Body of pancreas (tissue), 4 donors: ENCODE measurements at regions not wholly inside any gene's neighbourhood (a gene's known extent, or its start where the extent isn't known, plus 50 kb on each side); places are given as distances from the start of the nearest gene placed in this dataset.

ENCODE experiments used
- ATAC-seq: fragments of 150-250 bp; one replicate; pipeline ENCODE4 v1.9.1; 2016
- DNase-seq, 4 donors: peaks; one replicate each; pipeline ENCODE4 v3.0.0-alpha.2; 2019
- H3K27ac ChIP-seq, 4 donors: fragments of 200-600 bp; sonication (generic); 1 replicate in 3 of 4; 2 replicates in 1 of 4; pipeline versions ENCODE4 v1.5.1 to v1.6.1; 2016 to 2019; ENCODE audit warnings: mild to moderate bottlenecking in 1 of 4, mixed read lengths in 1 of 4, moderate library complexity in 1 of 4
- H3K27me3 ChIP-seq, 2 donors: fragments of 200-600 bp; sonication (generic); one replicate each; pipeline ENCODE4 v1.6.0; 2016; ENCODE audit warnings: mild to moderate bottlenecking in 1 of 2
- H3K36me3 ChIP-seq, 2 donors: fragments of 200-600 bp; sonication (generic); replicated peaks in 1 of 2; 2 replicates each; pipeline ENCODE4 v1.5.1; 2016; ENCODE audit warnings: low read depth in 2 of 2; ENCODE audit not compliant: insufficient read depth in 1 of 2
- H3K4me1 ChIP-seq: fragments of 200-600 bp; sonication (generic); one replicate; pipeline ENCODE4 v1.6.0; 2016
- H3K4me3 ChIP-seq, 2 donors: fragments of 200-600 bp; sonication (generic); 1 replicate in 1 of 2; 2 replicates in 1 of 2; pipeline ENCODE4 v1.5.1; 2016 to 2019
- H3K9me3 ChIP-seq, 3 donors: fragments of 200-600 bp; sonication (generic); 1 replicate in 2 of 3; 2 replicates in 1 of 3; pipeline ENCODE4 v1.5.1; 2016
- CTCF ChIP-seq, 7 experiments: fragments of 450-650 bp in 4 of 7; fragments of 200-600 bp in 3 of 7; sonication (generic) in 3 of 7; IDR thresholded peaks; one replicate each; pipeline ENCODE4 v1.5.1; 2016 to 2019; ENCODE audit warnings: antibody characterized with exemption in 7 of 7
- POLR2A ChIP-seq, 3 donors: fragments of 450-650 bp; IDR thresholded peaks; one replicate each; pipeline ENCODE4 v1.6.1; 2016; ENCODE audit warnings: antibody characterized with exemption in 3 of 3, mild to moderate bottlenecking in 2 of 3
- WGBS, 2 donors: methylation state at CpG; one replicate each; pipeline ENCODE4 v1.1.5; 2017; 5-methylcytosine and 5-hydroxymethylcytosine counted together
- intact Hi-C: fragments of 100-400 bp; cut with DNase I; formaldehyde crosslinking; loops from one replicate; pipeline ENCODE4 v1.15.1; 2023

- 51 to 56% methylated on average over 3 of the region's 3 CpGs for WGBS, 2 donors
- H3K9me3 ChIP-seq, result no peaks in the 10 kb centered on the region
- H3K4me3 ChIP-seq, result no peak overlapping the region
- DNase-seq (no peak), ATAC-seq (no peak)
- TF ChIP-seq POLR2A (IDR thresholded peaks at IDR 0.05) (no peak), CTCF (IDR thresholded peaks at IDR 0.05) (no peak)
- H3K27me3 ChIP-seq, result no peaks in the 10 kb centered on the region
- intact Hi-C loops, result no loop called here
- no peak overlapping the region for H3K27ac ChIP-seq
- no peaks in the 10 kb centered on the region for H3K36me3 ChIP-seq
- H3K4me1 ChIP-seq, result no peaks in the 10 kb centered on the region
These were observed 533.8 kb upstream of the PCDH9 start for GRCh38 chr13:67763984-67764383.

GRCh38 chr13:67763384-67763783, 533.2 kb upstream of the PCDH9 start:
- ATAC-seq, result no peak
- DNase-seq, result no peak

GRCh38 chr13:67758975-67759374, 528.8 kb upstream of the PCDH9 start:
- intact Hi-C loops, result no loop called here
- ATAC-seq, result no peak
- H3K9me3 ChIP-seq, result no peaks in the 10 kb centered on the region

More at GRCh38 chr13:67763384-67763783, 533.2 kb upstream of the PCDH9 start:
- Histone ChIP-seq H3K4me3 (no peak overlapping the region), H3K27ac (no peak overlapping the region), H3K4me1 (no peaks in the 10 kb centered on the region), H3K36me3 (no peaks in the 10 kb centered on the region), H3K9me3 (no peaks in the 10 kb centered on the region), H3K27me3 (no peaks in the 10 kb centered on the region)
- WGBS, 2 donors, result 49 to 52% methylated on average over 3 of the region's 3 CpGs
- TF ChIP-seq CTCF (IDR thresholded peaks at IDR 0.05), result no peak
- no peak for TF ChIP-seq POLR2A (IDR thresholded peaks at IDR 0.05)
- intact Hi-C loops, result no loop called here

GRCh38 chr13:67754012-67754411, 523.9 kb upstream of the PCDH9 start:
- DNase-seq (no peak), ATAC-seq (no peak)
- Histone ChIP-seq H3K27me3 (no peaks in the 10 kb centered on the region), H3K4me1 (no peaks in the 10 kb centered on the region), H3K27ac (no peak overlapping the region), H3K36me3 (no peaks in the 10 kb centered on the region), H3K4me3 (no peak overlapping the region), H3K9me3 (no peaks in the 10 kb centered on the region)
- intact Hi-C loops, result no loop called here
- TF ChIP-seq POLR2A (IDR thresholded peaks at IDR 0.05) (no peak), CTCF (IDR thresholded peaks at IDR 0.05) (no peak)

More at GRCh38 chr13:67758975-67759374, 528.8 kb upstream of the PCDH9 start:
- TF ChIP-seq CTCF (IDR thresholded peaks at IDR 0.05), result no peak
- TF ChIP-seq POLR2A (IDR thresholded peaks at IDR 0.05), result no peak
- no peak overlapping the region for H3K27ac ChIP-seq
- H3K36me3 ChIP-seq, result no peaks in the 10 kb centered on the region
- DNase-seq, result no peak
- no peaks in the 10 kb centered on the region for H3K4me1 ChIP-seq
- no peak overlapping the region for H3K4me3 ChIP-seq
- H3K27me3 ChIP-seq, result no peaks in the 10 kb centered on the region
- 50 to 70% methylated on average over 5 of the region's 5 CpGs for whole genome bisulfite sequencing, 2 donors

GRCh38 chr13:67752759-67753158, 522.6 kb upstream of the PCDH9 start:
- TF ChIP-seq POLR2A (IDR thresholded peaks at IDR 0.05) (no peak), CTCF (IDR thresholded peaks at IDR 0.05) (no peak)
- Histone ChIP-seq H3K4me3 (no peak overlapping the region), H3K36me3 (no peaks in the 10 kb centered on the region), H3K9me3 (no peaks in the 10 kb centered on the region), H3K27me3 (no peaks in the 10 kb centered on the region), H3K27ac (no peak overlapping the region), H3K4me1 (no peaks in the 10 kb centered on the region)
- no peak for ATAC-seq
- 31 to 67% methylated on average over 1 of the region's 1 CpG for WGBS, 2 donors
- intact Hi-C loops, result no loop called here
- DNase-seq, result no peak
